Stimulated activated CD8-positive, alpha-beta memory T cell treated with anti-CD3 and anti-CD28 coated beads, Interleukin-7, amount 100 ng/mL, for 4 hours (primary cell): ENCODE measurements at regions not wholly inside any gene's neighbourhood (a gene's known extent, or its start where the extent isn't known, plus 50 kb on each side); places are given as distances from the start of the nearest gene placed in this dataset.

Experiments
- DNase-seq, 2 donors: peaks; one replicate each; pipeline ENCODE4 v3.0.0-alpha.2; 2020; ENCODE audit warnings: low read depth in 2 of 2

DNA sequence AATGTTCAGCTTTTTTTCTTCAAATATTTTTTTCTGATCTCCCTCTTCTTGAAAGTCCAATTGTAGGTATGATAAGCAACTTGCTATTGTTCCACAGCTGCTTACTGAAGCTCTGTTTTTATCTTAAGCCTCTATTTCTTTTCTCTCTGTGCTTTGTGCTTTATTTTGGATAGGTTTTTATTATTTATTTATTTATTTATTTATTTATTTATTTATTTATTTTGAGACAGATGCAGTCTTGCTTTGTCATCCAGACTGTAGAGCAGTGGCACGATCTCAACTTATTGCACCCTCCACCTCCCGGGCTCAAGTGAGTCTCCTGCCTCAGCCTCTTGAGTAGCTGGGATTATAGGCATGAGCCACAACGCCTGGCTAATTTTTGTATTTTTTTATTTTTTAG, 199.4 kb downstream of the KLF12 start:
- no peak for DNase-seq

GRCh38 chr13:73934215-73934641, 200.0 kb downstream of the KLF12 start:
- DNase-seq: no peak

DNA sequence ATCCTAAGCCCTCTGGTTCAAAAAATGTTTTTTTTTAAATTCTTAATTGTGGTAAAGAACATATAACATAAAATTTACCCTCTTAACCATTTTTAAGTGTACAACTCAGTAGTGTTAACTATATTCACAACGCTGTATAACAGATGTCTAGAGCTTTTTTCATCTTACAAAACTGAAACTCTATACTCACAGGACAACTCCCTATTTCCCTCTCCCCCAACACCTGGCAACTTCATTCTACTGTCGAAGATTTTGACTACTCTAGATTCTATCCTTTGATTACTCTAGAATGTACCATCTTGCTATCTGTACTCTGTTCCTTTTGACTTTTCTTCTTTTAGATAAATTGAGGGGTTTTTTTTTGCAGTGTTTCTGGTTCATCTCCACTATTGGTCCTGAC, 200.4 kb downstream of the KLF12 start:
- DNase-seq: no peak

DNA sequence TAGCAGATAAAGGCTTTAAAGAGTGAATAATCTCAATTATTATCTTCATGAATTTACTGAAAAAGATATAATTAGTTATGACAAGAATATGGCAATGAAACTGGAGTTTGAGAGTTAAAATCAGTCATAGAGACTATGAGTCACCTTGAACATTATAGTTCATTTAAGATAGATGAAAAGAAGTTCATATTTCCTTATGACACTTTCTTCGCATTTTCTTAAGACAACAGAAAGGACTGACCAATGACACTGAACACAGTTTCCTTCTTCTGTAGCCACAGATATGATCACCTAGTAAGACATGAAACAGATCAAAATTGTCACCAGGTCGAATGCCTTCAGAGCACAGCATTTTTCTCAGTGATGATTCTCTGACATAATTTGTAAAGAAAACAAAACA, 202.1 kb downstream of the KLF12 start:
- no peak for DNase-seq

GRCh38 chr13:73929287-73929932, 204.8 kb downstream of the KLF12 start:
- DNase-seq: no peak

GRCh38 chr13:73924607-73925006, 209.6 kb downstream of the KLF12 start:
- no peak for DNase-seq

GRCh38 chr13:73922493-73923393, 211.5 kb downstream of the KLF12 start:
- no peak for DNase-seq

- DNase-seq: no peak
Measured at GRCh38 chr13:73918691-73919090, 215.5 kb downstream of the KLF12 start.

GRCh38 chr13:73913751-73914518, 220.3 kb downstream of the KLF12 start:
- no peak for DNase-seq

- DNase-seq: no peak
Measured at GRCh38 chr13:73913079-73913740, 221.0 kb downstream of the KLF12 start.

DNA sequence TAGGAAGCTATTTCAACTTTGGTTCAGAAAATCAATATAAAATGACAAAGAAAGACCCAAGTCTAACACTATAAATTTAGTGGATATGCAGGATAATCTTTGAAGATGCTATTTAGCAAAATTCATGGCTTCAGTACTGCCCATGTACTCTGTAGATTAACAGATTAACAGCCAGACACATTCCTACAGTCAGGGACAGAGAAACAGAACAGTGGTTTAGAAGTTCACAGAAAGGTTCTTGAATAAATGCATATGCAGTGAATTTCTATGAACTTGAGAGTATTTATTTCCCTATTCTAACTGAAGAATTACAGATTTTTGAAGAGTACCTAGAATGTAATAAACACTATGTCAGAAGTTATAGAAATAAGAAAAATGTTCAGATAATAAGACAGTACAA, 222.8 kb downstream of the KLF12 start:
- DNase-seq: no peak

DNA sequence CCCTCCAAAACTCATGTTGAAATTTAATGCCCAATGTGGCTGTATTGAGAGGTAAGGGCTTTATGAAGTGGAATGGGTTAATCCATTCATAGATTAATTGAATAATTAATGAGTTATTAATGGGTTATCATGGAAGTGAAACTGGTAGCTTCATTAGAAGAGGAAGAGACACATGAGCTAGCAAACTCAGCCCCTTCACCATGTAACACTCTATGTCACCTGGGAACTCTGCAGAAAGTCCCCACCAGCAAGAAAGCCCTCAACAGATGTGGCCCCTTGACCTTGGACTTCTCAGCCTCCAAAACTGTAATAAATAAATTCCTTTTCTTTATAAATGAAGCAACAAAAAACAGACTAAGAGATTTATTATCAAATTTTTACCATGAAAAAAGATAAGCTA, 223.5 kb downstream of the KLF12 start:
- DNase-seq: no peak

DNA sequence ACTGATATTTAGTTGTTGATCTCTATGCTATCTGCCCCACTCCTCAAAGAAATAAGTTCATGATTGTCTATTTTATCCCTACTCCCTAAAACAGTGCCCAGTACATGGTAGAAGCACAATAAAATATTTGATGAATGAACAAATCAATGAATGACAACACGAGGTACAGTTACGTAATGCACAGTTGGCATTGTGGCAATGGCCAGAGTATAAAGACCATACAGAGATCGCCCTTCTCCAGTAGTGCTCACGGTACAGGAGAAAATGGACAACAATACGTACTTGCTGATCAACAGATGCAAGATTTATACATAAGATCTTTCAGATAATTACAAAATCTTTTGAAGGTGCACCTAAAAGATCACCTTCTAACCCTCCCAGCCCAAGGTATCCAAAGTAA, 225.4 kb downstream of the KLF12 start:
- DNase-seq: no peak

DNA sequence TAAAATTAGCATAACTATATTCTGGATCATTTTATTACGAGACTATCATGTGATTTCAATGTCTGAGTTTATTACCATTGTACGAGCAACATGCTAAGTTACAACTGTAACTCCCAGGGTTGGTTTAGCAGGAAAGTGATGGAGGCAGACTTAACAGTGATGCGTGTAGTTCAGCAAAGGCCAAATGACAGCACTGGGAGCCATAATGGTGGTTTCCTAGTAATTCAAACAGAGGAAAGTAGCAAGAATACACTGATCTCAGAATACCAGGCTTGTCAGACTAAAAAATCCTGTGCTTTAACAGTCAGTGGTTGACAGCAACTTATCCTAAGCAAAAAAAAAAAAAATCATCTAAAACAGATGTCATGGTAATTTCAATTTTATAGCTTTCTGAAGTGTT, 229.6 kb downstream of the KLF12 start:
- no peak for DNase-seq

- no peak for DNase-seq
Measured at GRCh38 chr13:73903561-73903960, 230.6 kb downstream of the KLF12 start.

DNA sequence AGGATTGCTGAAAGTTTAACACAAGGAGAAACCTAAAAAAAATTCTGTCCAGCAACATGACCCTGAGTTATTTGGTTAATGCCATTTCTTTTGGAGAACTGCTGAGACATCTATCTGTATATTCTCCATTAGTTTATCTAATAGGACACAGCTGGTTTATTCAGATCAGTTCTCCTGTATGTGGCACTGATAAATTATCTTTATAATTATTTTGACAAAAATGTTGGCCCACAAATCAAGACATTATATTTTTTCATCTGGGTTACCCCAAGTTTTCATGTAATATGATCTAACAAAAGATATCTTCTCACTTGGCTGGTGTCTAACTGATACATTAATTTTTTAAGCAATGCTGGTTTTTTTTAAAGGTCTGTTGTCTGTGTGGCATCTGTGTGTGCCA, 231.4 kb downstream of the KLF12 start:
- DNase-seq: no peak

GRCh38 chr13:73902296-73902695, 231.9 kb downstream of the KLF12 start:
- no peak for DNase-seq

GRCh38 chr13:73901324-73902068, 232.7 kb downstream of the KLF12 start:
- no peak for DNase-seq

DNA sequence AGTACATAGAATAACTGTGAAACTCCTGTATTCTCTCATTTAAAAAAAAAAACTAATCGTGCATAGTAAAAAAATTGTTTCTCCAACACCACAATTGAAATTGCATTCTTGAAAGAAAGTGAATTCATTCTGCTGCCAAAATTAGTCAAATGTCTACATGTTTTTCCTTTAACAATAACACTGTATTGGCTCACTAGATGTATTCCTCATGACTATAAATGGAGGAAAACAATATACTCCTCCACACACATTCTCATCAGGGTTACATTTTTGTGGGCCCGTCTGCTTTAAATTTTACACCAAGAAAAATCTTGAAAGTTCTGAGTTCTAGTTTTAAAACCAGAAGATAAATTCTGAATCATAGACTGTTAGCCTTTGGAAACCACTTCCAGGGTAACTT, 233.6 kb downstream of the KLF12 start:
- DNase-seq: no peak

GRCh38 chr13:73898899-73899298, 235.3 kb downstream of the KLF12 start:
- DNase-seq: no peak

- no peak for DNase-seq
Measured at GRCh38 chr13:73898276-73898675, 235.9 kb downstream of the KLF12 start.
